22Rv1 (cell line): ENCODE measurements at regions not wholly inside any gene's neighbourhood (a gene's known extent, or its start where the extent isn't known, plus 50 kb on each side); places are given as distances from the start of the nearest gene placed in this dataset.

Source experiments
- CTCF ChIP-seq: fragments of 450-650 bp; IDR thresholded peaks from 2 replicates; pipeline ENCODE4 v1.5.1; 2017; ENCODE audit warnings: mild to moderate bottlenecking
- ZFX ChIP-seq: fragments of 450-650 bp; IDR thresholded peaks from 2 replicates; pipeline ENCODE4 v1.6.1; 2017; ENCODE audit warnings: antibody characterized with exemption, borderline replicate concordance

GRCh38 chr3:81874738-81875137 lies 113.3 kb upstream of the GBE1 start:
- TF ChIP-seq CTCF, result no peak
- no peak for TF ChIP-seq ZFX
